Liver (tissue), 3 donors: ENCODE measurements at regions not wholly inside any gene's neighbourhood (a gene's known extent, or its start where the extent isn't known, plus 50 kb on each side); places are given as distances from the start of the nearest gene placed in this dataset.

Source experiments
- EGR1 ChIP-seq, 2 donors: IDR thresholded peaks; 2 replicates each; pipeline ENCODE4 v1.6.1; 2016 to 2018; ENCODE audit warnings: antibody characterized with exemption in 2 of 2, low read depth in 2 of 2
- HNF4G ChIP-seq: IDR thresholded peaks from 2 replicates; pipeline ENCODE4 v1.6.1; 2016; ENCODE audit warnings: antibody characterized with exemption
- NR2F2 ChIP-seq: IDR thresholded peaks from 2 replicates; pipeline ENCODE4 v1.6.1; 2016; ENCODE audit warnings: antibody characterized with exemption
- TAF1 ChIP-seq: conservative IDR thresholded peaks from 2 replicates; pipeline ENCODE4 v1.6.1; 2016; ENCODE audit warnings: antibody characterized with exemption, mild to moderate bottlenecking
- TF ChIP-seq, protein P1 (sequence below): fragments of 150-350 bp; IDR thresholded peaks from 2 replicates; pipeline ENCODE4 v1.5.1; 2017; ENCODE audit warnings: improper control_type of control experiment, low read depth, low read length; ENCODE audit not compliant: missing input control
- TF ChIP-seq, protein P2 (sequence below): IDR thresholded peaks from 2 replicates; pipeline ENCODE4 v1.6.1; 2016; ENCODE audit warnings: antibody characterized with exemption, mild to moderate bottlenecking
- TF ChIP-seq, protein P3 (sequence below): IDR thresholded peaks from 2 replicates; pipeline ENCODE4 v1.6.1; 2016; ENCODE audit warnings: antibody characterized with exemption
- donor health status: healthy.
- donor health status: healthy.

DNA sequence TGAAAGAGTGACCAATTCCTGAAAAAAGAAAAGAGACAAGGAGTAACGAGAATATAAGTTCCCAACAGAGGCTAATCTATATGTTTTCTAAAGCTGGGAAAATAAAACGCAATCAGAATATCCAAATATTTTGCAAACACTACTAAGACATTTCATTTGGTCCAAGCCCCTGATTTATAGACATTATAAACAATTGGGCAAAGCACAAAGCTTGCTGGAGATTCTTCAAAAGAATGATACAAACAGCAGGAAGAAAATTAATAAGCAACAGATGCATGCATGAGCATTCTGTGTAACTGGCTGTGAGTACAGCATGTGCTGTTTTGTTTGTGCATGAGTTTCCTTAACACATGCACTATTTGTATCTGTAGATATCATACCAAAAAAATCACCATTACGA, 552.9 kb downstream of the LTN1 start:
- TF ChIP-seq, protein P1, sequence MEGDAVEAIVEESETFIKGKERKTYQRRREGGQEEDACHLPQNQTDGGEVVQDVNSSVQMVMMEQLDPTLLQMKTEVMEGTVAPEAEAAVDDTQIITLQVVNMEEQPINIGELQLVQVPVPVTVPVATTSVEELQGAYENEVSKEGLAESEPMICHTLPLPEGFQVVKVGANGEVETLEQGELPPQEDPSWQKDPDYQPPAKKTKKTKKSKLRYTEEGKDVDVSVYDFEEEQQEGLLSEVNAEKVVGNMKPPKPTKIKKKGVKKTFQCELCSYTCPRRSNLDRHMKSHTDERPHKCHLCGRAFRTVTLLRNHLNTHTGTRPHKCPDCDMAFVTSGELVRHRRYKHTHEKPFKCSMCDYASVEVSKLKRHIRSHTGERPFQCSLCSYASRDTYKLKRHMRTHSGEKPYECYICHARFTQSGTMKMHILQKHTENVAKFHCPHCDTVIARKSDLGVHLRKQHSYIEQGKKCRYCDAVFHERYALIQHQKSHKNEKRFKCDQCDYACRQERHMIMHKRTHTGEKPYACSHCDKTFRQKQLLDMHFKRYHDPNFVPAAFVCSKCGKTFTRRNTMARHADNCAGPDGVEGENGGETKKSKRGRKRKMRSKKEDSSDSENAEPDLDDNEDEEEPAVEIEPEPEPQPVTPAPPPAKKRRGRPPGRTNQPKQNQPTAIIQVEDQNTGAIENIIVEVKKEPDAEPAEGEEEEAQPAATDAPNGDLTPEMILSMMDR = no peak
- TF ChIP-seq, protein P2, sequence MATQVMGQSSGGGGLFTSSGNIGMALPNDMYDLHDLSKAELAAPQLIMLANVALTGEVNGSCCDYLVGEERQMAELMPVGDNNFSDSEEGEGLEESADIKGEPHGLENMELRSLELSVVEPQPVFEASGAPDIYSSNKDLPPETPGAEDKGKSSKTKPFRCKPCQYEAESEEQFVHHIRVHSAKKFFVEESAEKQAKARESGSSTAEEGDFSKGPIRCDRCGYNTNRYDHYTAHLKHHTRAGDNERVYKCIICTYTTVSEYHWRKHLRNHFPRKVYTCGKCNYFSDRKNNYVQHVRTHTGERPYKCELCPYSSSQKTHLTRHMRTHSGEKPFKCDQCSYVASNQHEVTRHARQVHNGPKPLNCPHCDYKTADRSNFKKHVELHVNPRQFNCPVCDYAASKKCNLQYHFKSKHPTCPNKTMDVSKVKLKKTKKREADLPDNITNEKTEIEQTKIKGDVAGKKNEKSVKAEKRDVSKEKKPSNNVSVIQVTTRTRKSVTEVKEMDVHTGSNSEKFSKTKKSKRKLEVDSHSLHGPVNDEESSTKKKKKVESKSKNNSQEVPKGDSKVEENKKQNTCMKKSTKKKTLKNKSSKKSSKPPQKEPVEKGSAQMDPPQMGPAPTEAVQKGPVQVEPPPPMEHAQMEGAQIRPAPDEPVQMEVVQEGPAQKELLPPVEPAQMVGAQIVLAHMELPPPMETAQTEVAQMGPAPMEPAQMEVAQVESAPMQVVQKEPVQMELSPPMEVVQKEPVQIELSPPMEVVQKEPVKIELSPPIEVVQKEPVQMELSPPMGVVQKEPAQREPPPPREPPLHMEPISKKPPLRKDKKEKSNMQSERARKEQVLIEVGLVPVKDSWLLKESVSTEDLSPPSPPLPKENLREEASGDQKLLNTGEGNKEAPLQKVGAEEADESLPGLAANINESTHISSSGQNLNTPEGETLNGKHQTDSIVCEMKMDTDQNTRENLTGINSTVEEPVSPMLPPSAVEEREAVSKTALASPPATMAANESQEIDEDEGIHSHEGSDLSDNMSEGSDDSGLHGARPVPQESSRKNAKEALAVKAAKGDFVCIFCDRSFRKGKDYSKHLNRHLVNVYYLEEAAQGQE = no peak
- TF ChIP-seq NR2F2 = no peak
- no peak for TF ChIP-seq HNF4G
- TF ChIP-seq TAF1 = no peak
- TF ChIP-seq EGR1 (IDR thresholded peaks at IDR 0.05; ENCODE audit: low read depth in 2 of 2) = no peak
- TF ChIP-seq, protein P3, sequence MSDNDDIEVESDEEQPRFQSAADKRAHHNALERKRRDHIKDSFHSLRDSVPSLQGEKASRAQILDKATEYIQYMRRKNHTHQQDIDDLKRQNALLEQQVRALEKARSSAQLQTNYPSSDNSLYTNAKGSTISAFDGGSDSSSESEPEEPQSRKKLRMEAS = no peak
